ENCODE measurements at regions not wholly inside any gene's neighbourhood (a gene's known extent, or its start where the extent isn't known, plus 50 kb on each side); places are given as distances from the start of the nearest gene placed in this dataset.
"Not testable (repeated sequence)": the region's sequence is repeated elsewhere in the genome, so short reads cannot be mapped to it uniquely, and the experiment has no call there.

GRCh38 chr20:25902321-25902720 lies 205.7 kb upstream of the ZNF337 start:
- not testable (repeated sequence) for H3K9me3 Mint-ChIP-seq; H3K36me3 Mint-ChIP-seq (ENCODE audit: low read depth); H3K27me3 Mint-ChIP-seq (ENCODE audit: insufficient read depth)
- Mint-ChIP-seq H3K27ac (peak overlapping the region; percentile 39), H3K4me3 (peak overlapping the region; percentile 25), H3K4me1 (ENCODE audit: low read depth) (peaks cover 31% of the 10 kb centered on the region)
- DNase-seq: peak; percentile 60

DNA sequence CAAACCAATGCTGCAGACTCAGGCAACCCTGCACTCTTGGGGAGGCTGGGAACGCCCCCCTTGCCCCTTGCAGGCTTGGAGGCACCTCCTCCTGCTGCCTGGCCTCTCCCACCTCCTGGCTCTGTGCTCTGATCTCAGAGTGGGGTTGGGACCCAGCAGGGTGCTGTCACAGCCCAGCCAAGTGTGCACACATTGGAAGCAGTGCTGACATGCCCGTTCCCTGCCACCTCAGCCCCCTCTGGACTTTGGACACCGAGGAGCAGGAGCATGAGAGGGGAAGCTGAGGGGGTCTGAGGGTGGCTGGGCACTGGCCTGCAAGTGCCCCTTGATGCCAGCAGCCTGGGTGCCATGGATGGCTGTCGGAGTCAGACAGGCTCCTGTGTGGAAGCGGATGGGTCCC lies 202.0 kb upstream of the ZNF337 start:
- not testable (repeated sequence) for H3K36me3 Mint-ChIP-seq (ENCODE audit: low read depth); H3K27ac Mint-ChIP-seq; H3K4me3 Mint-ChIP-seq; H3K27me3 Mint-ChIP-seq (ENCODE audit: insufficient read depth); H3K9me3 Mint-ChIP-seq; DNase-seq
- peaks cover 21% of the 10 kb centered on the region for H3K4me1 Mint-ChIP-seq (ENCODE audit: low read depth)

- not testable (repeated sequence) for H3K27me3 Mint-ChIP-seq (ENCODE audit: insufficient read depth); H3K4me1 Mint-ChIP-seq (ENCODE audit: low read depth); DNase-seq; H3K9me3 Mint-ChIP-seq; H3K4me3 Mint-ChIP-seq; H3K27ac Mint-ChIP-seq; H3K36me3 Mint-ChIP-seq (ENCODE audit: low read depth)
Measured at GRCh38 chr20:25879096-25879495, 182.4 kb upstream of the ZNF337 start.

GRCh38 chr20:25868650-25868979 lies 172.0 kb upstream of the ZNF337 start:
- not testable (repeated sequence) for H3K9me3 Mint-ChIP-seq; H3K27ac Mint-ChIP-seq; H3K27me3 Mint-ChIP-seq (ENCODE audit: insufficient read depth); H3K36me3 Mint-ChIP-seq (ENCODE audit: low read depth); DNase-seq
- Mint-ChIP-seq H3K4me1 (ENCODE audit: low read depth) (peaks cover 49% of the 10 kb centered on the region), H3K4me3 (peak overlapping the region; percentile 73)

DNA sequence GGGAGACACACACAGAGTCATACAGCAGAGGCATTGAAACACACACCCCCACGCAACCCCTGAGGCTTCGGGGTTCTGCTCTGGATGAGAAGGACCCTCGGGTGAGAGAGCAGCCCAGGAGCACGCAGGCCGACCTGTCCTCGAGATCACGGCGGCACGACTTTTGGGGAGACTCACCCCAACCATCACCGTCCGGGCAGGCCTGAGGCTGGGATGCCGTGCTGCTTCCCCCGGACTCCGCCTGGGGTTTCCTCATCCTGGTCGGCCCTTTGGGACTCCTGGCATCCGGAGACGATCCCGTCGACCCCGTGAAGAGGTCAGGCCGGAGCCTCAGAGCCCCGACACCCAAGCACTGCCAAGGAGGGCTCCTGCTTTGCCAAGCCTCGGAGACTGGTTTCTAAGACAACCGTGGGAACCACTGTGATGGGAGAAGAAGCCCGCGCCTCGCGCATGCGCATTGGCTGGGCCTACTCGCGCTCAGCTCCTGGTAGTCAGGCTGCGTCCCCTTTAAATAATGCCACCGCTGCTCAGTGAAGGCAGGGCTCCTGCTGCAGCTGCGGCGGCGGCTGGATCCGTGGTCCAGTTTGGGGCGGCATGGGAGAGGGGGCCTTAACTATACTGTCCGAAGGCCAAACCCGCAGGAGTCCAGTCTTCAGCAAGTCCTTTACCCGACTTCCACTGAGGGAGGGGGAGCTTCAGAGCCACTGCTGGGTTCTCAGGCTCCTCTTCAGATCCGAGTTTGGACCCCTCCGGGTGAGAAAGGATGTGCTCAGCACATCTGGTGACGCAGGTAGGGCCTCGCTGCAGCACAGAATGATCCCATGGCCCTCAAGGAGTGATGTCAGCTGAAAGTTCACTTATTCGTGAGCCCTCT lies 171.4 kb upstream of the ZNF337 start:
- peaks cover 7% of the 10 kb centered on the region for H3K27me3 Mint-ChIP-seq (ENCODE audit: insufficient read depth)
- peak; percentile 49 for DNase-seq
- H3K4me3 Mint-ChIP-seq: peak overlapping the region; percentile 73
- TF ChIP-seq, protein P1, sequence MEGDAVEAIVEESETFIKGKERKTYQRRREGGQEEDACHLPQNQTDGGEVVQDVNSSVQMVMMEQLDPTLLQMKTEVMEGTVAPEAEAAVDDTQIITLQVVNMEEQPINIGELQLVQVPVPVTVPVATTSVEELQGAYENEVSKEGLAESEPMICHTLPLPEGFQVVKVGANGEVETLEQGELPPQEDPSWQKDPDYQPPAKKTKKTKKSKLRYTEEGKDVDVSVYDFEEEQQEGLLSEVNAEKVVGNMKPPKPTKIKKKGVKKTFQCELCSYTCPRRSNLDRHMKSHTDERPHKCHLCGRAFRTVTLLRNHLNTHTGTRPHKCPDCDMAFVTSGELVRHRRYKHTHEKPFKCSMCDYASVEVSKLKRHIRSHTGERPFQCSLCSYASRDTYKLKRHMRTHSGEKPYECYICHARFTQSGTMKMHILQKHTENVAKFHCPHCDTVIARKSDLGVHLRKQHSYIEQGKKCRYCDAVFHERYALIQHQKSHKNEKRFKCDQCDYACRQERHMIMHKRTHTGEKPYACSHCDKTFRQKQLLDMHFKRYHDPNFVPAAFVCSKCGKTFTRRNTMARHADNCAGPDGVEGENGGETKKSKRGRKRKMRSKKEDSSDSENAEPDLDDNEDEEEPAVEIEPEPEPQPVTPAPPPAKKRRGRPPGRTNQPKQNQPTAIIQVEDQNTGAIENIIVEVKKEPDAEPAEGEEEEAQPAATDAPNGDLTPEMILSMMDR (IDR thresholded peaks at IDR 0.05): no peak
- H3K27ac Mint-ChIP-seq: no peak overlapping the region
- peaks cover 52% of the 10 kb centered on the region for H3K4me1 Mint-ChIP-seq (ENCODE audit: low read depth)
- no peaks in the 10 kb centered on the region for H3K9me3 Mint-ChIP-seq
- H3K36me3 Mint-ChIP-seq (ENCODE audit: low read depth): peaks cover 4% of the 10 kb centered on the region; the same call in 1 of the 2 replicates

DNA sequence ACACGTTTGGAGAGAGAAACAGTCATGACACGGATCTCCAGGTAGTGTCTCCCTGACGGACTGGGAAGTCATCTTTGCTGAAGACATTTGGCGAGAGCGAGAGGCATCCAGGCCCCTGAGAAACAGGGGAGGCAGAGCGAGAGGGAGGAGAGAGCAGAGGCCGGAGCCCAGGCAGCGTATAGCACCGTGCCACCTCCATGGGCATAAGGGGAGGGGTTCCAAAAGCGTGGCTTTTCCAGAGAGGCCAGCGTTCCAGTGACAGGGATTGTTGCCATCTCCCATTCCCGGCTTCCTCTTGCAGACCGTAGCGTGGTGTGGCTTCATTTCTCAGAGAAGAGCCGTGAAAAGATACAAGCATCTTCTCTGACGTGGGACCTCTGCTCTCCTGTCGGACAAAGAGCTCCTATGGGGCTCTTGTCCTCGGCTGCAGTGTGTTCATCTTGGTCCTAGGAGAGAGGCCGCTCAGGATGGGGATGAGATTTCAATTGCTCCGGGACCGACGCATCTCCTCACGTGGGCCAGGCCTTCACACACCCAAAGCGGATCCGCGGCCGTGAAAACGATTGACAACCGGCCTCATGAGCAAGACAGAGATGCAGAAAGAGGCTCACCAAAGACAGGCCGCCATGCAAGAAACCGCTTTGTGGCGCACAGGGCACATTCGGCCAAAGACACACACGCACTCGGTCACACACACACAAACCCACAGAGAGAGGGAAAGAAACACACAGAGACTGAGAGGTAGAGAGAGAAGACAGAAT lies 170.5 kb upstream of the ZNF337 start:
- peaks cover 10% of the 10 kb centered on the region for H3K27me3 Mint-ChIP-seq (ENCODE audit: insufficient read depth)

DNA sequence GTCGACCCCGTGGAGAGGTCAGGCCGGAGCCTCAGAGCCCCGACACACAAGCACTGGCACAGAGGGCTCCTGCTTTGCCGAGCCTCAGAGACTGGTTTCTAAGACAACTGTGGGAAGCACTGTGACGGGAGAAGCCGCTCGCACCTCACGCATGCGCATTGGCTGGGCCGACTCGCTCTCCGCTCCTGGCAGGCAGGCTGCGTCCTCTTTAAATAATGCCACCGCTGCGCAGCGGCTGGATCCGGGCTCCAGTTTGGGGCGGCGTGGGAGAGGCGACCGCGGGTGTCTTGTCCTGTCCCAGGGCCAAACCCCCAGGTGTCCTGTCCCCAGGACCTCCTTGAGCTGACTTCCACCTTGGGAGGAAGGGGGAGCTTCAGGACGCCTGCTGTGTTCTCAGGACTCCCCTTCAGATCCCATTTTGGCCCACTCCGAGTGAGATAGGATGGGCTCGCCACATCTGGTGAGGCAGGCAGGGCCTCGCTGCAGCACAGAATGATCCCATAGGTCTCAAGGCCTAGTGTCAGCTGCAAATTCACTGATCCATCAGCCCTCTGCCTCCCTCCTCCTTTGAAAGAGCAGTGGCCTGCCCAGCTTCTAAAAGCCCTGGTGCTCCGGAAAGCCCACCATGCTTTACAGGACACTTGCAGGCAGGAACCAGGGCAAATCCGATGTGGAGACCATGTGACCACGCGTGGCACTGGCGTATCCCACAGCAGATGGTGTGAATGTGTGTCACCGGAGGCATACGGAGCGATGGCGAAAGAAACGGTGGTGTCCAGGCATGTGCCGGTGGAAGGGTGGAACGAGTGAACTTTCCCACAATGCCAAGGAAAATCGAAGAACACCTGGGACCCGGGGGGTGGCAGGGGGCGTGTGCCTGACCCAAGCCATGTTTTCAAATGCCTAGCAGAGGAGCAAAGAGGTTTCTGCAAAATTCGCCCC lies 169.3 kb upstream of the ZNF337 start:
- peak overlapping the region; percentile 84 for H3K27ac Mint-ChIP-seq
- TF ChIP-seq, protein P1 (IDR thresholded peaks at IDR 0.05): no peak
- H3K36me3 Mint-ChIP-seq (ENCODE audit: low read depth): peaks cover 4% of the 10 kb centered on the region; the same call in 1 of the 2 replicates
- peak overlapping the region; percentile 88 for H3K4me3 Mint-ChIP-seq
- peaks cover 69% of the 10 kb centered on the region for H3K4me1 Mint-ChIP-seq (ENCODE audit: low read depth)
- H3K27me3 Mint-ChIP-seq (ENCODE audit: insufficient read depth): peaks cover 14% of the 10 kb centered on the region
- H3K9me3 Mint-ChIP-seq: no peaks in the 10 kb centered on the region
- DNase-seq: peak; percentile 73

More for the DNA sequence above, 170.5 kb upstream of the ZNF337 start:
- peak overlapping the region; percentile 33 for H3K4me3 Mint-ChIP-seq
- not testable (repeated sequence) for H3K9me3 Mint-ChIP-seq; H3K36me3 Mint-ChIP-seq (ENCODE audit: low read depth); DNase-seq; H3K27ac Mint-ChIP-seq
- peaks cover 60% of the 10 kb centered on the region for H3K4me1 Mint-ChIP-seq (ENCODE audit: low read depth)

- H3K27me3 Mint-ChIP-seq (ENCODE audit: insufficient read depth): peaks cover 14% of the 10 kb centered on the region
- H3K27ac Mint-ChIP-seq: peak overlapping the region; percentile 84
- H3K36me3 Mint-ChIP-seq (ENCODE audit: low read depth); H3K9me3 Mint-ChIP-seq; DNase-seq: not testable (repeated sequence)
- H3K4me3 Mint-ChIP-seq: peak overlapping the region; percentile 88
- H3K4me1 Mint-ChIP-seq (ENCODE audit: low read depth): peaks cover 76% of the 10 kb centered on the region
Measured at GRCh38 chr20:25864963-25865714, 168.5 kb upstream of the ZNF337 start.

Measured in HFFc6 (cell line).